ENCODE measurements at regions not wholly inside any gene's neighbourhood (a gene's known extent, or its start where the extent isn't known, plus 50 kb on each side); places are given as distances from the start of the nearest gene placed in this dataset.

GRCh38 chr1:55574691-55575225 lies 359.6 kb upstream of the USP24 start:
- Mint-ChIP-seq H3K9me3 (no peaks in the 10 kb centered on the region), H3K4me1 (peaks cover 5 to 6% of the 10 kb centered on the region in 2 experiments), H3K4me3 (no peak overlapping the region), H3K36me3 (ENCODE audit: insufficient read depth in 1 of 3, low read depth in 3 of 3) (no peaks in the 10 kb centered on the region; a peak in 1 of 7 replicates), H3K27me3 (ENCODE audit: low read depth) (peaks cover 1% of the 10 kb centered on the region; the same call in 1 of the 2 replicates), H3K27ac (no peak overlapping the region)
- no peaks in the 10 kb centered on the region for H3K9me3 ChIP-seq (ENCODE audit: control insufficient read depth, low read depth, low read length)
- no peak overlapping the region for H2BK12ac ChIP-seq (ENCODE audit: insufficient read length, low read depth, low read length)
- H4K5ac ChIP-seq (ENCODE audit: insufficient read length, low read depth, low read length) = no peak overlapping the region
- H3K27me3 ChIP-seq (ENCODE audit: insufficient read depth, low read length) = no peaks in the 10 kb centered on the region
- no peak overlapping the region for H2BK120ac ChIP-seq (ENCODE audit: low read depth, low read length, poor library complexity, severe bottlenecking)
- H2AK5ac ChIP-seq (ENCODE audit: insufficient read length, low read length) = no peak overlapping the region
- no peak overlapping the region for H3K14ac ChIP-seq (ENCODE audit: insufficient read depth, low read length)
- H3K56ac ChIP-seq (ENCODE audit: insufficient read length, low read depth, low read length) = no peak overlapping the region
- no peak overlapping the region for H3T11ph ChIP-seq (ENCODE audit: low read length)
- H2BK5ac ChIP-seq (ENCODE audit: insufficient read length, low read length) = no peak overlapping the region
- no peaks in the 10 kb centered on the region for H3K4me1 ChIP-seq (ENCODE audit: insufficient read depth, low read length)
- H4K20me1 ChIP-seq (ENCODE audit: control insufficient read depth, insufficient read depth, insufficient read length) = no peaks in the 10 kb centered on the region
- H3K79me2 ChIP-seq (ENCODE audit: insufficient read depth, low read length) = no peaks in the 10 kb centered on the region
- H2BK15ac ChIP-seq (ENCODE audit: low read depth, low read length) = no peak overlapping the region
- H3K23me2 ChIP-seq (ENCODE audit: insufficient read length, low read depth, low read length, poor library complexity, severe bottlenecking) = no peaks in the 10 kb centered on the region
- WGBS (ENCODE audit: extremely low coverage, insufficient read length, low lambda C conversion rate) = no CpG with 5 or more reads among the region's 5 CpGs
- H2AFZ ChIP-seq (ENCODE audit: low read length) = no peak overlapping the region
- H3K4me2 ChIP-seq (ENCODE audit: insufficient read depth, insufficient read length, low read length) = no peak overlapping the region
- H3K9ac ChIP-seq (ENCODE audit: extremely low read depth, insufficient read length, low read length) = no peak overlapping the region
- H3K4ac ChIP-seq (ENCODE audit: low read depth, low read length) = no peak overlapping the region
- H4K8ac ChIP-seq (replicated peaks; ENCODE audit: insufficient read length, low read depth, low read length) = no peak overlapping the region
- no peak overlapping the region for H2BK20ac ChIP-seq (ENCODE audit: low read depth, low read length, poor library complexity, severe bottlenecking)
- no peak overlapping the region for H4K91ac ChIP-seq (ENCODE audit: insufficient read length, low read depth, low read length)
- no peak for TF ChIP-seq CTCF (conservative IDR thresholded peaks at IDR 0.05)
- no peaks in the 10 kb centered on the region for H3K79me1 ChIP-seq (ENCODE audit: insufficient read depth, low read depth, low read length, poor library complexity, severe bottlenecking)
- no peak overlapping the region for H3K18ac ChIP-seq (ENCODE audit: insufficient read length, low read depth, low read length)
- H3K23ac ChIP-seq (ENCODE audit: insufficient read length, low read depth, low read length) = no peak overlapping the region
- no peak overlapping the region for H3K27ac ChIP-seq (ENCODE audit: insufficient read length, low read depth, low read length)
- DNase-seq = no peak

Data from H9 (cell line).